Stimulated activated memory B cell treated with anti-CD40 and anti-IgM and Interleukin-4, amounts not matched to agents 10 μg/mL and 1 μg/mL and 100 μg/mL, for 72 hours (primary cell): ENCODE measurements at regions not wholly inside any gene's neighbourhood (a gene's known extent, or its start where the extent isn't known, plus 50 kb on each side); places are given as distances from the start of the nearest gene placed in this dataset.

Experiments used
- ATAC-seq: fragments of 150-1000 bp; cut with Tn5 transposase; 2 replicates; pipeline ENCODE4 v1.10.0; 2021
- H3K27ac Mint-ChIP-seq: one replicate; pipeline ENCODE4 v1.8.0; 2022; ENCODE audit warnings: mild to moderate bottlenecking, mixed read lengths
- H3K27me3 Mint-ChIP-seq: one replicate; pipeline ENCODE4 v1.8.0; 2022; ENCODE audit warnings: mixed read lengths
- H3K36me3 Mint-ChIP-seq: one replicate; pipeline ENCODE4 v1.8.0; 2022; ENCODE audit warnings: mixed read lengths
- H3K4me1 Mint-ChIP-seq: one replicate; pipeline ENCODE4 v1.8.0; 2022; ENCODE audit warnings: mixed read lengths
- H3K4me3 Mint-ChIP-seq: one replicate; pipeline ENCODE4 v1.8.0; 2022; ENCODE audit warnings: mild to moderate bottlenecking, moderate library complexity, mixed read lengths
- H3K9me3 Mint-ChIP-seq: one replicate; pipeline ENCODE4 v1.8.0; 2022; ENCODE audit warnings: mixed read lengths

DNA sequence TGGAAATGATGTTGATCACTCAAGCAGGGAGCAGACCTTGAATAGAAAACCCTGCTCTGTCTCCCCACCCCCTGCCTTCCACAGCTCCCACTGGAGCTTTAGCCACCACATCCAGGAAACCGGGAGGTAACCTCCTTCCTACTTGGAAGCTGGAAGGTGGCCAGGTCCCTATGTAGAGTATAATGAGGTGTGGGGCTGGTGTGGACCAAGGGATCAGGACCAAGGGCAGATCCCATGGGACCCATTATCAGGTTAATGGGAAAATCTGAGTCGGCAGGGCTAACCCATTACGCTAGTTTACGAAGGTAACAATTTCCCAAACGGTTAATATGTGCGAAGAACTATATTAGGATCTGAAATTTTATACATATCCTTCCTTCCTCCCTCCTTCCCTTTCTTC is 321.9 kb downstream of the MIAT start:
- H3K9me3 Mint-ChIP-seq: no peaks in the 10 kb centered on the region
- H3K27ac Mint-ChIP-seq: no peak overlapping the region
- no peak for ATAC-seq
- no peak overlapping the region for H3K4me3 Mint-ChIP-seq
- H3K27me3 Mint-ChIP-seq: peaks cover 9% of the 10 kb centered on the region
- H3K4me1 Mint-ChIP-seq: no peaks in the 10 kb centered on the region
- H3K36me3 Mint-ChIP-seq: no peaks in the 10 kb centered on the region

DNA sequence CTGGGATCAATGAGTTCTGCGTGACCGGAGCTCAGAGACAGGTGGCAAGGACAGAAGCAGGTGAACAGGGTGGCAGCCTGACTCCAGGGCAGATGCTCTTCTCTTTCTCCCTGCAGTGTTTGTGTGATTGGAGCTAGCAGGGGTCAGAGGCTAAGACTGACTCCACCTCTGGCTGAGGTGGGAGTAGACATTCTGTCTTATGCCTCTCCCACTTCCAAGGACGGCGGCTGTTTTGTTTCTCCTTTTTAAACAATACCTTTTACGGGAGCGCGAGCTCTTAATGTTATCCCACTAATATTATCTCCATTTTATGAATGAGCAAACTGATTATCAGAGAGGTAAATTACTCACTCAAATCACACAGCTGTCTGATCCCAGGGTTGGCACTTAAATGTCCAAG is 323.7 kb downstream of the MIAT start:
- H3K4me3 Mint-ChIP-seq: no peak overlapping the region
- no peaks in the 10 kb centered on the region for H3K4me1 Mint-ChIP-seq
- ATAC-seq: no peak
- no peaks in the 10 kb centered on the region for H3K9me3 Mint-ChIP-seq
- peaks cover 19% of the 10 kb centered on the region for H3K27me3 Mint-ChIP-seq
- H3K36me3 Mint-ChIP-seq: no peaks in the 10 kb centered on the region
- no peak overlapping the region for H3K27ac Mint-ChIP-seq

DNA sequence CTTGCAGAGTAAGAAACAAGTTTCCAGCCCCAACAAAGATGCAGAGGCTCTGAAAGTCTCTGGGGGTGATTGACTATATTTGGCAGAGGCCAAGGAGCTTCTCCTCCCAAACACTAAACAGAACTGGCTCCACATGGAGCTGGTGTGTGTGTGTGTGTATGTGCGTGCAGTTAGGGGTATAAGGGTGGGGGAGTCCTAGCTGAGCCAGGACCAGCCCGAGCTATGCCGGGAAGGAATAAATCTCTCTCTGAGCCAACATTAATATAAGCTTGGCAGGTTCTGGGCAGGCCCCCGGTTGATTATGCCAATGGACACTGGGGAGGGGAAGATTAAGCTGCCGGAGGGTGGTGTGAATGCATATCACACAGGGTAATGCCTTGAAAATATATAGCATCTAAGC is 324.2 kb downstream of the MIAT start:
- ATAC-seq: no peak
- no peak overlapping the region for H3K4me3 Mint-ChIP-seq
- H3K27ac Mint-ChIP-seq: no peak overlapping the region
- no peaks in the 10 kb centered on the region for H3K36me3 Mint-ChIP-seq
- H3K27me3 Mint-ChIP-seq: peaks cover 19% of the 10 kb centered on the region
- no peaks in the 10 kb centered on the region for H3K9me3 Mint-ChIP-seq
- no peaks in the 10 kb centered on the region for H3K4me1 Mint-ChIP-seq

DNA sequence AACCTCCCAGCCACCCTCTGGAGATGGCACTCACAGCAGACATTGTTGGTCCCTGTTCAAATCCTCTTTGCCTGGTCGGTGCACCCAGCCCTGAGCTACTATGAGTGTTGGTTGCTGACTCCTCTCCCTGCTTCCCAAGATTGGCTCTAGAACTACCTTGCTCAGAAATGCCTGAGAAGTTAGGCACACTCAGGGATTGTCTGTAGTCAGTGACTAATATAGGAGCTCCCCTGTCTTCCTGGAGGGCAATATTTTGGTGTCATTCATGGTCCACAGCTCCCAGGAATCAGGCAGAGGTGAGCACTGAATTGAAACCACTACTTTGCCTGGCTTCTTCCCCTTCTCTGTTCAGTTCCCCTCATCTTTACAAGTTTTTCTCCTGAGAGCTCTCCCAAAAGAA is 325.9 kb downstream of the MIAT start:
- H3K9me3 Mint-ChIP-seq: no peaks in the 10 kb centered on the region
- ATAC-seq: no peak
- no peak overlapping the region for H3K27ac Mint-ChIP-seq

DNA sequence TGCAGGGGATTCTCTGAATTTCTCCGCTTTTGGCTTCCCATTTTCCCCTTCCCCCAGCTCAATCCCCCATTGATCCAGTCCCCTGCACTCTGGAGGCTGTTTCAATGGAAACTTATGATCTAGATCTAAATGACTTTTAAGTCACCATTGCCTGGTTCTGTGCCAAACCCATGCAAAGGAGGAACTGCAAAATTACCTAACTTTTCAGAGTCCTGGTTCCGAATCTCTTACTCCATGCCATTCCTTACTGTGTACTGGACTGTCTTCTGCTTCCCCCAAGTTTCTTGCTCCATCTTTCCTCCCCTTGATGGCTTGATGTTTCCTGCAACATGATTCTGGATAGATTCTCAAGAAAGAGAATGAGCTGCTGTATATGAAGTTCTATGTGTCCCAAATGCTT is 327.8 kb downstream of the MIAT start:
- Mint-ChIP-seq H3K27ac (no peak overlapping the region), H3K4me1 (no peaks in the 10 kb centered on the region), H3K4me3 (no peak overlapping the region), H3K36me3 (no peaks in the 10 kb centered on the region), H3K27me3 (peaks cover 10% of the 10 kb centered on the region), H3K9me3 (no peaks in the 10 kb centered on the region)
- no peak for ATAC-seq

More for the DNA sequence above, 325.9 kb downstream of the MIAT start:
- Mint-ChIP-seq H3K36me3 (no peaks in the 10 kb centered on the region), H3K27me3 (peaks cover 19% of the 10 kb centered on the region), H3K4me1 (no peaks in the 10 kb centered on the region), H3K4me3 (no peak overlapping the region)

DNA sequence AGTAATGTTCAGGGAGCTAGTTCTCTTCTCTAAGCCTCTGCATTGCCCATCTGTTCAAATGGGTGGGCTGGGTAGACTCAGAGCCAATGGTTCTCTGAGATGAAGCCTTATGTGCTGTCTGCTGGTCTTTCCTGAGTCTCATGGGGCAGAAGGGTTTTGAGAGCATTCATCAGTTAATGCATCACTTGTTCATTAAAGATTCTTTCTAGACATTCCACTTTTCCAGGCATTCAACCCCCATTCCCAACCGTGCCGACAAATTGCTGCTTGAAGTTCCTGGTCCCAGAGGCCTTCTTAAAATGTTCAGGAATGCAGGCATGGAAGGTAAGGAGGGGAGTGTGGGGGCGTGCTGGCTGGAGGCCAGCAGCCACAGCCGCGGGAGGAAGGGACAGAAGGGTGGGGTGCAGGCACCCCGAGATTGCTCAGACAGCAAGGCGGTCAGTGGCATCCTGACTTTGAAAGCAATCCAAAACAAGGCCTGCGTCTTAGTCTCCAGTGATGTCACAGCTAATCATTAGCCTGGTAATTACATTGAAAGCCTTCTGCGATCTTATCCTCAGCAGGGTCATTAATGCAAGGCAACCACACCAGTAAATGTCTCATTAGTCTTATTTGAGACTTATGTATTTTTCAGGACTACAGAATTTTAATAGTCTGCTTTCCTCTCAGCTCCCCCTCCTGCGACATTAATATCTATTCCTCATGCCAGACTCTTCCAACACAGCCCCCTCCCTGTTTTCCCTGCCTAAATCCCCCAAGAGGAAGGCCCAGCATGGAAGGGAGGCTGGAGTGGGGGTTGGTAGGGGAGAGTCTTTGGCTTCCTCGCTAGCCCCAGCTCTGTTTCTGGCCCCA is 328.8 kb downstream of the MIAT start:
- Mint-ChIP-seq H3K27me3 (peaks cover 10% of the 10 kb centered on the region), H3K4me3 (no peak overlapping the region), H3K27ac (no peak overlapping the region), H3K4me1 (peaks cover 7% of the 10 kb centered on the region), H3K36me3 (no peaks in the 10 kb centered on the region), H3K9me3 (no peaks in the 10 kb centered on the region)
- ATAC-seq: no peak

DNA sequence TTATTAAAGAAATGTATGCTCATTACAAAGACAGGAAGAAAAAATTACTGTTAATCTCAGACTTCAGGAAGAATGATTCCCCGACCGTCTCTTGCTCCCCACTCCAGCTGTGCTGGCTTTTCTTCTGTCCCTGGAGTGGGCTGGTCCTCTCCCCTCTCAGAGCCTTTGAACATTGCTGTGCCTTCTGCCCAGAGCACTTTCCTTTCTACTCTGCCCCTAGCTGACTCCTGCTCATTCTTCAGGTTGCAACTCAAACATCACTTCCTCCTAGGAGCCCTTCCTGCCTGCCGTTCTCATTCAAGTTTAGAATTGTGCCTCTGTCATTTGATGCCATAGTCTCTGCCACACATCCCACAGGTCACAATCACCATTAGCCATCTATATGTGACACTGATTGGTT is 329.5 kb downstream of the MIAT start:
- ATAC-seq: no peak
- no peak overlapping the region for H3K27ac Mint-ChIP-seq
- H3K4me3 Mint-ChIP-seq: no peak overlapping the region
- H3K9me3 Mint-ChIP-seq: no peaks in the 10 kb centered on the region
- H3K4me1 Mint-ChIP-seq: peaks cover 7% of the 10 kb centered on the region
- H3K36me3 Mint-ChIP-seq: no peaks in the 10 kb centered on the region
- peaks cover 10% of the 10 kb centered on the region for H3K27me3 Mint-ChIP-seq

DNA sequence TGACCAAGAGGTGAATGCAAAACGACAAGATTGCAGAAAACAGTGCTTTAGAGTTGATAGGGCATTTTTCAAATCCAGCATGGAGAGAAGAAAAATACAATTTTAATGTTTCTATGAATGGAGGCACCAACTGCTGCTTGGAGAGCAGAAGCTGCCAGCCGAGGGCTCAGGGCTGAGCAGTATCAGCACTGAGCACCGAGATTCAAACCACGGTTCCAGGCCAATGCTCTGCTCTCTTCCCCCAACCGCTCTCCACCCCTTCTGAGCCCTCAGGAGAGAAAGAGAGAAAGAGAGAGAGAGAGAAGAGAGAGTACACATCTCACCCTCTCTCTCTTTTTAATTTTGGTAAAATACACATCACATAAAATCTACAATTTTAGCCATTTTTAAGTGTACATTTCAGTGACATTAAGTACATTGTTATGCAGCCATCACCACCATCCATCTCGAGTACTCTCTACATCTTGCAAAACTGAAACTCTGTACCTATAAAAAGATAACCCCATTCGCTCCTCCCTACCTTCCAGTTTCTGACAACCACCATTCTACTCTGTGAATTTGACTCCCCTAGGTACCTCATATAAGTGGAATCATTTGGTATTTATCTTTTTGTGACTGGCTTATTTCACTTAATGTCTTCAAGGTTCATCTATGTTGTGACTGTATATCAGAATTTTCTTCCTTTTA is 333.3 kb downstream of the MIAT start:
- Mint-ChIP-seq H3K4me3 (no peak overlapping the region), H3K4me1 (peaks cover 7% of the 10 kb centered on the region), H3K9me3 (no peaks in the 10 kb centered on the region), H3K27ac (no peak overlapping the region), H3K36me3 (no peaks in the 10 kb centered on the region), H3K27me3 (peaks cover 1% of the 10 kb centered on the region)
- no peak for ATAC-seq

DNA sequence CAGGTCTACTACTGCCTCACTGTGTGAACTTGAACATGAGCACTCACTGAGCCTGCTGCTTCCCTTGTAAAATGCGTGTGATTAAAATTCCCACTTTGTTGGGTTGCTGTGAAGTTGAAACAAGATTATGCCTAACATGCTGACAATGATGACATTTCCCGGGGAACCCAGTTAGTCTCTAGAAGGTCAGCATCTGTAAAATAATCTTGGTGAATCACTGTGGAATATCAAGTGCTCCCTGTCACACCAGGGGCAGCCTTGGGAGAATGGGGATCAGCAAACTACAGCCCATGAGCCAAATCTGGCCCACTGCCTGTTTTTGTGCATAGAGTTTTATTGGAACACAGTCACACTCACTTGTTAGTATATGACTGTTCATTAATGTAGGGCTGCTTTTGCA is 335.2 kb downstream of the MIAT start:
- Mint-ChIP-seq H3K4me3 (no peak overlapping the region), H3K4me1 (peaks cover 7% of the 10 kb centered on the region)
- ATAC-seq: no peak

DNA sequence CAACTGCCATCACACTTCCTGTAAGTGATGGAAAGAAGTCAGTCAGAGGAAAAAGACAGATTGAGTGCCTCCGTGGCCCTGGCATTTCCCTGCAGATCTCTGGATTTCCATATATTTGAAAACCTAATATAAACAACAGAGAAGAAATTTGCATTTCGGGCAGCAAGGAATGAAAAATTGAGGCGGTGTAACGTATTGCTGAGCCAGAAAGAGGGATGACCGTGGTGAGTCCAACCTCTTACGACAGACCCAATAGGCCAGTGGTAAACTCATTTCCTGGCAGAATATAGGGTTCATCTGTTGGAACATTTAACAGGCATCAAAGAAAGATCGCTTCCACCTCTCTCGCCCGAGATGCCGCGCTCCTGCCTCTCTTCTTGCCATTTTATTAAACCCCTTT is 336.5 kb downstream of the MIAT start:
- no peak overlapping the region for H3K4me3 Mint-ChIP-seq

More for the DNA sequence above, 335.2 kb downstream of the MIAT start:
- no peak overlapping the region for H3K27ac Mint-ChIP-seq
- no peaks in the 10 kb centered on the region for H3K27me3 Mint-ChIP-seq
- no peaks in the 10 kb centered on the region for H3K36me3 Mint-ChIP-seq
- peaks cover 3% of the 10 kb centered on the region for H3K9me3 Mint-ChIP-seq

DNA sequence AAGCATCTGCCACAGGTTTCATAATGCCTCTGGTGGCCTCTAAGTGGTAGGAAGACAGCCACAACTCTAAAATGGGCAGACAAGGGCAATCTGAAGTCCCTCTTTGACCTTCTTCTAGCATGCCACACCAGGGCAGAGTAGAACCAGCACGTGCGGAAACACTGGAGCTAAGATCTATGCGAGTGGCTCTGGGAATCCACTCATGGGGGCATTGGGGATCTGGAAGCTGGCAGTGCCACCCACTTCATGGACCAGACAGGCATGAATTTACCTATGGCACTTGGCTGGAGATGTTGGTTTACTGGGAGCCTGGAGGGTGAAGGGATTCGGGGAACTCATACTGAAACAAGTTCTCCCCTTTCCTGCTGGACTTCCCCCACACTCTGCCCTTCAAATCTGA is 337.4 kb downstream of the MIAT start:
- no peak for ATAC-seq
- H3K27ac Mint-ChIP-seq: no peak overlapping the region
- H3K27me3 Mint-ChIP-seq: no peaks in the 10 kb centered on the region
- H3K9me3 Mint-ChIP-seq: peaks cover 3% of the 10 kb centered on the region
- no peak overlapping the region for H3K4me3 Mint-ChIP-seq
- no peaks in the 10 kb centered on the region for H3K36me3 Mint-ChIP-seq
- peaks cover 7% of the 10 kb centered on the region for H3K4me1 Mint-ChIP-seq

More for the DNA sequence above, 336.5 kb downstream of the MIAT start:
- Mint-ChIP-seq H3K27ac (no peak overlapping the region), H3K9me3 (peaks cover 3% of the 10 kb centered on the region), H3K4me1 (peaks cover 7% of the 10 kb centered on the region), H3K36me3 (no peaks in the 10 kb centered on the region), H3K27me3 (no peaks in the 10 kb centered on the region)
- no peak for ATAC-seq

DNA sequence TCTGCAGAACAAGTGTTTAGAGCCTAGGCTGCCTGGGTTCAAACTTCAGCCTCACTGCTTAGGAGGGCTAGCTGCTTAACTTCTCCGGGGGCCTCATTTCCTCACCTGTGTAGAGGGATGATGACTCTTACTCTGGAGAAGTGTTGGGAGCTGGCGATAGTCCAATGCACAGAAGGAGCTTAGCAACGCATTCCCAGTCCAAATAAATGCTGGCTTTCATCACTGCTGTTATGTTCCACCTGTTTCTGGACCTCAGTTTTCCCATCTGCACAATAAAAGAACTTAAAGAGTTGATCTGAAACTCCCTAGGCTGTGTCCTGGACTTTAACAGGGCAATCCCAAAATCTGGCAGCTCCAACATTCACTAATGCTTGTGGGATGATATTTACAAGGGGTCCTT is 337.8 kb downstream of the MIAT start:
- ATAC-seq: no peak
- no peaks in the 10 kb centered on the region for H3K36me3 Mint-ChIP-seq
- H3K27ac Mint-ChIP-seq: no peak overlapping the region
- peaks cover 3% of the 10 kb centered on the region for H3K9me3 Mint-ChIP-seq
- H3K4me3 Mint-ChIP-seq: no peak overlapping the region
- H3K27me3 Mint-ChIP-seq: no peaks in the 10 kb centered on the region
- peaks cover 7% of the 10 kb centered on the region for H3K4me1 Mint-ChIP-seq

DNA sequence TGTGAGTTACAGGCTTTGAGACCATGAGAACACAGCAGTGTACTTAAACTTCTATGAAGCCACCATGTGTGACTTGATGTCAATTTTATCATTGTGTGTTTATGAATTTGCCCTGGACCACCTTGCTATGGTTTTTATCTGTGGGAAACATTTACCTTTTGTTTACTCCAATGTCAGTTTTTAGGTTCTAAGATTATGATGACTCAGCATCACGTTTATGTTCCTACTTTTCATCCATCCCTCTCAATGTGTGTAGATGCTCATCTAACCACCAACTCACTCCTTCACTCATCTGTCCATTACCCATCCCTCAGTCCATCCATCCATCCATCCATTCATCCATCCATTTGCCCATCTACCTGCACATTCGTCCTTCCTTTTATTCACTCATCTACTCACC is 338.8 kb downstream of the MIAT start:
- Mint-ChIP-seq H3K4me1 (peaks cover under 1% of the 10 kb centered on the region), H3K36me3 (no peaks in the 10 kb centered on the region), H3K27ac (no peak overlapping the region), H3K4me3 (no peak overlapping the region), H3K9me3 (peaks cover 3% of the 10 kb centered on the region), H3K27me3 (no peaks in the 10 kb centered on the region)
- ATAC-seq: no peak

DNA sequence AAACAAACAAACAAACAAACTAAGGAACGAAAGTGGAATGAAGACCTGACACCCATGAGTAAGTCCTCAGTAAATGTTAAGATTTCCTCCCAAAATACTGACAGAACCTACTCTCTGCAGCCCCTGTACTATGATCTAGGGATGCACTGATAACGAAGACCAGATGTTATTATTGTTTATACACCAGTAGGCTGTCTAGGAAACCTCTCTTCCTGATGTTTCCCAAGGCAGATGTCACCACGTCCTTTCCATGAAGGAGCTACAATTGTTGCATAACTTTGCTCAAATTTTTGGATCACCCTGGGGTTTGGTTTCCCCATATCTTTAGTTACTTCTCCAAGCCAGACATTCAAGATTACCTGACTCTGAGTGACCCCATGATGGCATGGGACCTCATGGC is 340.7 kb downstream of the MIAT start:
- H3K27ac Mint-ChIP-seq: no peak overlapping the region
- H3K9me3 Mint-ChIP-seq: peaks cover 3% of the 10 kb centered on the region
- no peak for ATAC-seq
- peaks cover 6% of the 10 kb centered on the region for H3K27me3 Mint-ChIP-seq
- no peaks in the 10 kb centered on the region for H3K36me3 Mint-ChIP-seq
- H3K4me1 Mint-ChIP-seq: no peaks in the 10 kb centered on the region
- H3K4me3 Mint-ChIP-seq: no peak overlapping the region

DNA sequence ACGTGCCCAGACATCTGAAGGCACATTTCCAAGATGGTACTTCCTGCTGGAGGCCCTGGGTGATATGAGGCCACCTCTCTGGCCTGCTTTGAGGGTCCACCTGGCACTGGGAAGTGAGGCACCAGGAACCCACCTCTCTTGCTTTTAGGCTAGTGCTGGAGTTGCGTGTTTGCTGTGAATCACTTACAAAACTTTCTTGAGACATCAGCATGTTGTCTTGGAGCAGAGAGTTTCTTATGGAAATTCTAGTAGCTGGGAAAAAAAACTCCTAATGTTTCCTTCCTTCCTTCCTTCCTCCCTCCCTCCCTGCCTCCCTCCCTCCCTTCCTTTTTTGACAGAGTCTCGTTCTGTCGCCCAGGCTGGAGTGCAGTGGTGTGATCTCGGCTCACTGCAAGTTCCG is 341.3 kb downstream of the MIAT start:
- ATAC-seq: no peak

DNA sequence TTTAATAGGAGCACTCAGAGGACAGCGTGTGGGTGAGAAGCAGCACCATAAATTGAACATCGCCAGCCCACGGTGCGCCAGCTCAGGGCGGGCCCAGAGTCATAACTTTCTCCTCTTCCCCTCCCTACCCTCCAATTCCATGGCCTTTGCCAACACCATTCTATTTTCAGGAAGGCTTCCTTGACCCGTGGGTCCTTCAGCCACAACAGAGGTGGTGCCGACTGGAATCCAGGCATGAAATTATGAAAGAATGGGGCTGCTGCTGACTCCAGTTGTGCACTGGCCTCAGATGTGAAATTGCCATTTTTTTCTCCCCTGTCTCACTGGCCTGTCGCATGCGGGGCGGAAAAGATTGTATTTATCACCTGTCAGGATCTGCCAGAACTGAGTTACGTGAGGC is 345.9 kb downstream of the MIAT start:
- H3K36me3 Mint-ChIP-seq: no peaks in the 10 kb centered on the region

More for the DNA sequence above, 341.3 kb downstream of the MIAT start:
- H3K4me1 Mint-ChIP-seq: no peaks in the 10 kb centered on the region
- no peak overlapping the region for H3K4me3 Mint-ChIP-seq
- H3K27me3 Mint-ChIP-seq: peaks cover 9% of the 10 kb centered on the region
- H3K27ac Mint-ChIP-seq: no peak overlapping the region
- peaks cover 3% of the 10 kb centered on the region for H3K9me3 Mint-ChIP-seq
- no peaks in the 10 kb centered on the region for H3K36me3 Mint-ChIP-seq

More for the DNA sequence above, 345.9 kb downstream of the MIAT start:
- no peaks in the 10 kb centered on the region for H3K9me3 Mint-ChIP-seq
- peaks cover 9% of the 10 kb centered on the region for H3K27me3 Mint-ChIP-seq
- no peak overlapping the region for H3K27ac Mint-ChIP-seq
- no peak for ATAC-seq
- H3K4me3 Mint-ChIP-seq: no peak overlapping the region
- no peaks in the 10 kb centered on the region for H3K4me1 Mint-ChIP-seq
